ENCODE measurements at regions not wholly inside any gene's neighbourhood (a gene's known extent, or its start where the extent isn't known, plus 50 kb on each side); places are given as distances from the start of the nearest gene placed in this dataset.

GRCh38 chr10:109393425-109393824, 529.9 kb downstream of the XPNPEP1 start:
- no peak for TF ChIP-seq CTCF (IDR thresholded peaks at IDR 0.05; ENCODE audit: borderline replicate concordance, insufficient read depth, low read depth, low read length)
- no peak overlapping the region for H3K4me3 ChIP-seq (ENCODE audit: low read depth, low read length)

- TF ChIP-seq CTCF (IDR thresholded peaks at IDR 0.05; ENCODE audit: borderline replicate concordance, insufficient read depth, low read depth, low read length) = no peak
These were observed 536.4 kb downstream of the XPNPEP1 start for GRCh38 chr10:109386921-109387320.

GRCh38 chr10:109386101-109386500, 537.2 kb downstream of the XPNPEP1 start:
- no peak overlapping the region for H3K4me3 ChIP-seq (ENCODE audit: low read depth, low read length)
- TF ChIP-seq CTCF (IDR thresholded peaks at IDR 0.05; ENCODE audit: borderline replicate concordance, insufficient read depth, low read depth, low read length) = no peak

More at GRCh38 chr10:109386921-109387320, 536.4 kb downstream of the XPNPEP1 start:
- H3K4me3 ChIP-seq (ENCODE audit: low read depth, low read length) = no peak overlapping the region

- H3K4me3 ChIP-seq (ENCODE audit: low read depth, low read length) = no peak overlapping the region
- TF ChIP-seq CTCF (IDR thresholded peaks at IDR 0.05; ENCODE audit: borderline replicate concordance, insufficient read depth, low read depth, low read length) = no peak
These were observed 544.1 kb downstream of the XPNPEP1 start for GRCh38 chr10:109379186-109379585.

GRCh38 chr10:109374215-109374614, 549.1 kb downstream of the XPNPEP1 start:
- no peak overlapping the region for H3K4me3 ChIP-seq (ENCODE audit: low read depth, low read length)
- TF ChIP-seq CTCF (IDR thresholded peaks at IDR 0.05; ENCODE audit: borderline replicate concordance, insufficient read depth, low read depth, low read length) = no peak

- TF ChIP-seq CTCF (IDR thresholded peaks at IDR 0.05; ENCODE audit: borderline replicate concordance, insufficient read depth, low read depth, low read length) = no peak
- no peak overlapping the region for H3K4me3 ChIP-seq (ENCODE audit: low read depth, low read length)
These were observed 564.0 kb downstream of the XPNPEP1 start for GRCh38 chr10:109359316-109359715.

GRCh38 chr10:109358325-109358724, 565.0 kb downstream of the XPNPEP1 start:
- TF ChIP-seq CTCF (IDR thresholded peaks at IDR 0.05; ENCODE audit: borderline replicate concordance, insufficient read depth, low read depth, low read length) = no peak
- H3K4me3 ChIP-seq (ENCODE audit: low read depth, low read length) = no peak overlapping the region
